Testis (tissue), 2 donors: ENCODE measurements at regions not wholly inside any gene's neighbourhood (a gene's known extent, or its start where the extent isn't known, plus 50 kb on each side); places are given as distances from the start of the nearest gene placed in this dataset.

ENCODE experiments used
- CTCF ChIP-seq, 3 experiments: fragments of 450-650 bp in 2 of 3; fragments of 200-600 bp in 1 of 3; sonication (generic) in 1 of 3; IDR thresholded peaks; one replicate each; pipeline ENCODE4 v1.5.1; 2016 to 2019; ENCODE audit warnings: antibody characterized with exemption in 3 of 3, mild to moderate bottlenecking in 2 of 3, moderate library complexity in 1 of 3
- POLR2A ChIP-seq: fragments of 450-650 bp; IDR thresholded peaks from one replicate; pipeline ENCODE4 v1.6.1; 2017; ENCODE audit warnings: antibody characterized with exemption, mild to moderate bottlenecking, moderate library complexity

- TF ChIP-seq CTCF (IDR thresholded peaks at IDR 0.05) (no peak), POLR2A (no peak)
Measured at GRCh38 chr1:229984310-229984991, 82.6 kb upstream of the GALNT2 start.
